ENCODE measurements at regions not wholly inside any gene's neighbourhood (a gene's known extent, or its start where the extent isn't known, plus 50 kb on each side); places are given as distances from the start of the nearest gene placed in this dataset.

GRCh38 chr10:121194696-121195523 lies 343.7 kb downstream of the WDR11 start:
- WGBS, 4 donors, result 62 to 76% (median 75%) methylated on average over 6 to 10 of the region's 10 CpGs
- intact Hi-C loops (cut with DNase I), result no loop called here
- Histone ChIP-seq H3K36me3 (replicated peaks in 1 of 2) (no peaks in the 10 kb centered on the region), H3K9me3 (replicated peaks in 1 of 3) (no peaks in the 10 kb centered on the region), H3K4me1 (replicated peaks in 1 of 2) (no peaks in the 10 kb centered on the region), H3K27ac (no peak overlapping the region), H3K4me3 (no peak overlapping the region), H3K27me3 (no peaks in the 10 kb centered on the region)
- TF ChIP-seq CTCF (IDR thresholded peaks at IDR 0.05) (no peak), POLR2A (IDR thresholded peaks at IDR 0.05) (no peak)
- no peak for DNase-seq

- Histone ChIP-seq H3K4me1 (replicated peaks in 1 of 2) (no peaks in the 10 kb centered on the region), H3K27me3 (no peaks in the 10 kb centered on the region), H3K9me3 (replicated peaks in 1 of 3) (no peaks in the 10 kb centered on the region), H3K27ac (no peak overlapping the region), H3K36me3 (replicated peaks in 1 of 2) (no peaks in the 10 kb centered on the region), H3K4me3 (no peak overlapping the region)
- DNase-seq, result no peak
- WGBS, 4 donors, result 67 to 76% (median 72%) methylated on average over 8 of the region's 8 CpGs
- intact Hi-C loops (cut with DNase I), result no loop called here
- TF ChIP-seq CTCF (IDR thresholded peaks at IDR 0.05) (no peak), POLR2A (IDR thresholded peaks at IDR 0.05) (no peak)
These were observed 344.4 kb downstream of the WDR11 start for GRCh38 chr10:121195524-121195910.

GRCh38 chr10:121199081-121199480 lies 347.9 kb downstream of the WDR11 start:
- H3K27ac ChIP-seq, result no peak overlapping the region
- intact Hi-C loops (cut with DNase I), result no loop called here
- H3K9me3 ChIP-seq (replicated peaks in 1 of 3), result no peaks in the 10 kb centered on the region
- TF ChIP-seq POLR2A (IDR thresholded peaks at IDR 0.05) (no peak), CTCF (IDR thresholded peaks at IDR 0.05) (no peak)
- DNase-seq, result no peak
- no peaks in the 10 kb centered on the region for H3K4me1 ChIP-seq (replicated peaks in 1 of 2)
- no peaks in the 10 kb centered on the region for H3K27me3 ChIP-seq
- no peak overlapping the region for H3K4me3 ChIP-seq
- no peaks in the 10 kb centered on the region for H3K36me3 ChIP-seq (replicated peaks in 1 of 2)

GRCh38 chr10:121205625-121206024 lies 354.5 kb downstream of the WDR11 start:
- Histone ChIP-seq H3K4me3 (no peak overlapping the region), H3K27ac (no peak overlapping the region), H3K27me3 (no peaks in the 10 kb centered on the region), H3K36me3 (replicated peaks in 1 of 2) (no peaks in the 10 kb centered on the region), H3K9me3 (replicated peaks in 1 of 3) (no peaks in the 10 kb centered on the region), H3K4me1 (replicated peaks in 1 of 2) (no peaks in the 10 kb centered on the region)
- WGBS, 4 donors, result 87 to 97% (median 92%) methylated on average over 2 of the region's 2 CpGs
- intact Hi-C loops (cut with DNase I), result no loop called here
- no peak for TF ChIP-seq CTCF (IDR thresholded peaks at IDR 0.05)
- DNase-seq, result no peak
